ENCODE measurements at regions not wholly inside any gene's neighbourhood (a gene's known extent, or its start where the extent isn't known, plus 50 kb on each side); places are given as distances from the start of the nearest gene placed in this dataset.

- no peaks in the 10 kb centered on the region for H3K9me3 Mint-ChIP-seq
- H3K36me3 Mint-ChIP-seq (ENCODE audit: low read depth): no peaks in the 10 kb centered on the region
- no peak overlapping the region for H2AFZ ChIP-seq
- H4K20me1 ChIP-seq (replicated peaks; ENCODE audit: insufficient read depth): peaks cover 12% of the 10 kb centered on the region
- H3K4me1 Mint-ChIP-seq: peaks cover 12% of the 10 kb centered on the region
- no peaks in the 10 kb centered on the region for H3K9me2 ChIP-seq (ENCODE audit: insufficient read depth)
- ATAC-seq (no peak), DNase-seq (ENCODE audit: low spot score) (no peak)
- H3K27me3 ChIP-seq (ENCODE audit: insufficient read depth): peaks cover 91% of the 10 kb centered on the region
- H3K27me3 Mint-ChIP-seq (ENCODE audit: insufficient read depth, low read depth, poor library complexity): peaks cover 84% of the 10 kb centered on the region
- no peaks in the 10 kb centered on the region for H3K79me2 ChIP-seq (replicated peaks; ENCODE audit: insufficient read depth)
- H3K4me3 Mint-ChIP-seq: no peak overlapping the region
- 0 out of 2 replicates have a peak, but pooled peaks cover 3% of the 10 kb centered on the region for H3F3A ChIP-seq (replicated peaks; ENCODE audit: low read depth)
- H3K4me2 ChIP-seq: no peak overlapping the region
- H3K27ac Mint-ChIP-seq: no peak overlapping the region
- H3K4me3 ChIP-seq: no peak overlapping the region
- TF ChIP-seq POLR2AphosphoS5 (IDR thresholded peaks at IDR 0.05; ENCODE audit: low read depth) (no peak), EZH2 (IDR thresholded peaks at IDR 0.05; ENCODE audit: low read depth, unreplicated experiment) (no peak), EZH2phosphoT487 (IDR thresholded peaks at IDR 0.05; ENCODE audit: unreplicated experiment) (no peak), ETS1 (IDR thresholded peaks at IDR 0.05) (no peak), ZNF114 (CRISPR knock-in tag; IDR thresholded peaks at IDR 0.05) (no peak), JUNB (IDR thresholded peaks at IDR 0.05; ENCODE audit: unreplicated experiment) (no peak), ZNF462 (CRISPR knock-in tag; IDR thresholded peaks at IDR 0.05) (no peak), CREB1 (CRISPR knock-in tag; IDR thresholded peaks at IDR 0.05; ENCODE audit: low read depth) (no peak), REST (IDR thresholded peaks at IDR 0.05; ENCODE audit: unreplicated experiment) (no peak), NANOG (IDR thresholded peaks at IDR 0.05; ENCODE audit: borderline replicate concordance) (no peak), ZNF331 (CRISPR knock-in tag; IDR thresholded peaks at IDR 0.05; ENCODE audit: low read depth) (no peak), STAT1 (IDR thresholded peaks at IDR 0.05; ENCODE audit: unreplicated experiment) (no peak), CTCF (conservative IDR thresholded peaks at IDR 0.05; ENCODE audit: low read depth in 2 of 2) (no peak)
- H3K36me3 ChIP-seq (ENCODE audit: insufficient read depth): no peaks in the 10 kb centered on the region
- H3K4me1 ChIP-seq (ENCODE audit: insufficient read depth): peaks cover 13% of the 10 kb centered on the region
- no peak overlapping the region for H3K27ac ChIP-seq (ENCODE audit: low read depth)
Measured at GRCh38 chr2:120469426-120469825, 123.5 kb downstream of the INHBB start.
